Endothelial cell of umbilical vein (primary cell): ENCODE measurements at regions not wholly inside any gene's neighbourhood (a gene's known extent, or its start where the extent isn't known, plus 50 kb on each side); places are given as distances from the start of the nearest gene placed in this dataset.

ENCODE experiments used
- BruUV-seq: library from RNA; stranded (reverse); fragments of 400-500 nt; replicated peaks from 2 replicates; lab custom pipeline; 2021; lab: Mats Ljungman, UMichigan
- CTCF ChIA-PET: fragments of 300-600, 350-600 bp; sonication (Branson Sonifier 250); formaldehyde crosslinking; loops from one replicate; lab custom pipeline; 2021; ENCODE audit warnings: antibody characterized with exemption, inconsistent platforms; lab: Charles Lee
- POLR2A ChIA-PET: fragments of 300-600, 350-600 bp; sonication (Branson Sonifier 250); formaldehyde crosslinking; loops from one replicate; lab custom pipeline; 2021; ENCODE audit warnings: antibody characterized with exemption, inconsistent platforms; lab: Charles Lee
- DNase-seq: peaks from one replicate; pipeline ENCODE4 v3.0.0-alpha.2; 2011; ENCODE audit warnings: low read depth, low spot score
- FAIRE-seq: peaks from 2 replicates; lab custom pipeline; 2011; peaks lifted over from hg19 to GRCh38; lab: Jason Lieb, UNC
- H2AFZ ChIP-seq: 2 replicates; pipeline ENCODE4 v1.6.0; 2012; ENCODE audit warnings: low read depth, low read length, control low read depth, inconsistent platforms
- H3K27ac ChIP-seq: 2 replicates; pipeline ENCODE4 v1.5.1; 2011; ENCODE audit warnings: low read depth, mild to moderate bottlenecking, control low read depth, low read length, moderate library complexity; ENCODE audit not compliant: insufficient read depth
- H3K27me3 ChIP-seq, 2 experiments: 2 replicates each; pipeline versions ENCODE4 v1.6.0 to v1.6.1; 2011; ENCODE audit warnings: low read length in 2 of 2, mixed read lengths in 1 of 2; ENCODE audit not compliant: control insufficient read depth in 2 of 2, insufficient read depth in 2 of 2
- H3K36me3 ChIP-seq, 2 experiments: 2 replicates in 1 of 2; 3 replicates in 1 of 2; pipeline ENCODE4 v1.5.1; 2011; ENCODE audit warnings: low read length in 2 of 2, mild to moderate bottlenecking in 1 of 2, moderate library complexity in 1 of 2; ENCODE audit not compliant: control insufficient read depth in 2 of 2, insufficient read depth in 2 of 2; ENCODE audit errors: extremely low read depth in 1 of 2
- H3K4me1 ChIP-seq: 3 replicates; pipeline ENCODE4 v1.5.1; 2011; ENCODE audit warnings: mild to moderate bottlenecking, low read length; ENCODE audit not compliant: control insufficient read depth, insufficient read depth; ENCODE audit errors: extremely low read depth
- H3K4me2 ChIP-seq: 2 replicates; pipeline ENCODE4 v1.6.1; 2011; ENCODE audit warnings: low read length, control low read depth, mixed read lengths; ENCODE audit not compliant: insufficient read depth
- H3K4me3 ChIP-seq, 3 experiments: fragments of 200-600 bp in 1 of 3; sonication (generic), shearing (Covaris generic) in 1 of 3; replicated peaks in 1 of 3; 2 replicates each; pipeline ENCODE4 v1.5.1; 2011 to 2016; ENCODE audit warnings: control low read depth in 3 of 3, low read length in 3 of 3, mild to moderate bottlenecking in 2 of 3, inconsistent platforms in 1 of 3, low read depth in 1 of 3, moderate library complexity in 1 of 3; ENCODE audit not compliant: insufficient read depth in 1 of 3
- H3K79me2 ChIP-seq: 2 replicates; pipeline ENCODE4 v1.6.0; 2012; ENCODE audit warnings: low read length, inconsistent platforms; ENCODE audit not compliant: control insufficient read depth, insufficient read depth
- H3K9ac ChIP-seq: replicated peaks from 2 replicates; pipeline ENCODE3; 2011; ENCODE audit warnings: low read length, control low read depth; ENCODE audit not compliant: insufficient read depth; ENCODE audit errors: extremely low read depth
- H3K9me1 ChIP-seq: replicated peaks from 3 replicates; pipeline ENCODE4 v1.6.0; 2011; ENCODE audit warnings: mild to moderate bottlenecking, low read length; ENCODE audit not compliant: control insufficient read depth, insufficient read depth; ENCODE audit errors: extremely low read depth
- H3K9me3 ChIP-seq: replicated peaks from 2 replicates; pipeline ENCODE4 v1.5.1; 2012; ENCODE audit warnings: low read length, inconsistent platforms; ENCODE audit not compliant: control insufficient read depth, insufficient read depth
- H4K20me1 ChIP-seq: replicated peaks from 2 replicates; pipeline ENCODE3; 2011; ENCODE audit warnings: mild to moderate bottlenecking, low read length; ENCODE audit not compliant: control insufficient read depth, insufficient read depth; ENCODE audit errors: extremely low read depth
- EZH2 ChIP-seq: IDR thresholded peaks from 2 replicates; pipeline ENCODE4 v1.6.1; 2012; ENCODE audit warnings: borderline replicate concordance, low read depth, mild to moderate bottlenecking, moderate library complexity, low read length, inconsistent platforms; ENCODE audit not compliant: severe bottlenecking
- JUN ChIP-seq: IDR thresholded peaks from 2 replicates; pipeline ENCODE4 v1.6.1; 2011; ENCODE audit warnings: borderline replicate concordance, low read depth; ENCODE audit not compliant: insufficient read length, insufficient read depth
- MYC ChIP-seq: IDR thresholded peaks from one replicate; pipeline ENCODE4 v1.6.1; 2011; ENCODE audit warnings: mild to moderate bottlenecking, low read depth, low read length
- dilution Hi-C: fragments of 300-500 bp; cut with MboI; formaldehyde crosslinking; loops from one replicate; pipeline ENCODE4 v1.15.0; 2019; ENCODE audit warnings: low sequenced_read_pairs; ENCODE audit not compliant: extremely low pct_ligation_motif_present
- intact Hi-C: fragments of 100-400 bp; cut with micrococcal nuclease; formaldehyde crosslinking; loops from one replicate; pipeline ENCODE4 v1.10.0; 2022

DNA sequence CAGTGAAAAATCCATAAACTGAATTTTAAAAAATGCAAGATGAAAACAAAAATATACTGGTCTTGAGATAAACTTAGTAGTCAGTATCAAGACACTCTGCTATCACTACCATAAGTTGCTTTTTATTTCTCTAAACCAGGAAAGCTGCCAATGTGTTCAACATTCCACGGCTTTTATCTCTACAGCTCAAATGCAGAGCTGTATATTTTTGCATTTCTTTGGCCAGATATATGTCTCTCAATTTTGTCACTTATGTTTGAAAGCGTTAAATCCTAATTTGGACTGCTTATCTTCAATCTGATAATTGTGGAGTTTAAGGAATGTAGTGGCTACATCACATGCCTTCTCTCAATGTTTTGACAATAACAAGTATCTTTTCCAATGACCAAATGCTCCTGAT, 609.5 kb downstream of the EPHA4 start:
- H3K27ac ChIP-seq: no peak overlapping the region
- DNase-seq: no peak
- H3K4me2 ChIP-seq: no peak overlapping the region
- no peak for FAIRE-seq
- no peaks in the 10 kb centered on the region for H4K20me1 ChIP-seq
- no peak overlapping the region for H2AFZ ChIP-seq
- TF ChIP-seq EZH2: no peak
- dilution Hi-C loops: no loop called here
- ChIA-PET CTCF (no interaction called here), POLR2A (no interaction called here)
- no peaks in the 10 kb centered on the region for H3K9me3 ChIP-seq
- H3K4me3 ChIP-seq: no peak overlapping the region
- no peaks in the 10 kb centered on the region for H3K27me3 ChIP-seq
- intact Hi-C loops: no loop called here
- H3K9me1 ChIP-seq: no peaks in the 10 kb centered on the region
- H3K9ac ChIP-seq: no peak overlapping the region
- no peaks in the 10 kb centered on the region for H3K36me3 ChIP-seq
- H3K79me2 ChIP-seq: no peaks in the 10 kb centered on the region
- BruUV-seq: no TSS peak
- no peaks in the 10 kb centered on the region for H3K4me1 ChIP-seq

DNA sequence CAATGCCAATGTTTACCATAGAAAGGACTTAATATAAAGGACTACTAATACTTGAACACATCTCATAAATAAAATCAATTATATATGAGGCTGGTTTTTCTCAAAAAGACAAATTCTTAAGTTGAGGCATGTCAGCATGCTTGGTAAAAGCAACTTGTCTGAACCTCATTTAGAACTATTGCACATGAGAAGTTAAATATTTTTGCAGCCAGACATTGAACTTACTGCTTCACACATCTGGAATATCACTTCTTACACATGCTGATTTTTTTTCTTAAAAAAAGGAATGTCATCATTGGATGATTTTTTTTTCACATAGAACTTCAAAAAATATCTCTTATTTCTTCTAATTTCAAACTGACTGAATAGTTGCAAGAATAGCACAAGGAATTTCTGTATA, 609.0 kb downstream of the EPHA4 start:
- POLR2A ChIA-PET: no interaction called here
- Histone ChIP-seq H3K79me2 (no peaks in the 10 kb centered on the region), H4K20me1 (no peaks in the 10 kb centered on the region), H3K9ac (no peak overlapping the region), H3K9me1 (no peaks in the 10 kb centered on the region), H3K36me3 (no peaks in the 10 kb centered on the region), H3K4me2 (no peak overlapping the region), H3K27me3 (no peaks in the 10 kb centered on the region), H3K9me3 (no peaks in the 10 kb centered on the region), H3K27ac (no peak overlapping the region), H3K4me3 (no peak overlapping the region), H3K4me1 (no peaks in the 10 kb centered on the region), H2AFZ (no peak overlapping the region)
- TF ChIP-seq EZH2 (no peak), JUN (no peak), MYC (no peak)
- no TSS peak for BruUV-seq
- dilution Hi-C loops (no loop called here), intact Hi-C loops (no loop called here)
- DNase-seq (no peak), FAIRE-seq (no peak)
- CTCF ChIA-PET: no interaction called here
